GM12878 (cell line): ENCODE measurements at regions not wholly inside any gene's neighbourhood (a gene's known extent, or its start where the extent isn't known, plus 50 kb on each side); places are given as distances from the start of the nearest gene placed in this dataset.

Experiments
- HDAC6 ChIP-seq: fragments of 200-600 bp; sonication (generic); IDR thresholded peaks from one replicate; pipeline ENCODE4 v1.8.0; 2017; ENCODE audit warnings: antibody characterized with exemption; ENCODE audit not compliant: unreplicated experiment
- KLF5 ChIP-seq: fragments of 450-650 bp; IDR thresholded peaks from 2 replicates; pipeline ENCODE4 v1.6.1; 2014; ENCODE audit warnings: mild to moderate bottlenecking; ENCODE audit not compliant: partially characterized antibody
- NR2C2 ChIP-seq: IDR thresholded peaks from 2 replicates; pipeline ENCODE4 v1.6.1; 2011; ENCODE audit warnings: borderline replicate concordance, low read depth; ENCODE audit not compliant: control insufficient read depth, insufficient read length
- POLR2AphosphoS5 ChIP-seq: IDR thresholded peaks from 2 replicates; pipeline ENCODE4 v1.6.1; 2011; ENCODE audit warnings: mild to moderate bottlenecking, low read length, inconsistent platforms
- TF ChIP-seq, protein P1 (sequence below): fragments of 450-650 bp; IDR thresholded peaks from 2 replicates; pipeline ENCODE4 v1.6.1; 2016; ENCODE audit warnings: mild to moderate bottlenecking

DNA sequence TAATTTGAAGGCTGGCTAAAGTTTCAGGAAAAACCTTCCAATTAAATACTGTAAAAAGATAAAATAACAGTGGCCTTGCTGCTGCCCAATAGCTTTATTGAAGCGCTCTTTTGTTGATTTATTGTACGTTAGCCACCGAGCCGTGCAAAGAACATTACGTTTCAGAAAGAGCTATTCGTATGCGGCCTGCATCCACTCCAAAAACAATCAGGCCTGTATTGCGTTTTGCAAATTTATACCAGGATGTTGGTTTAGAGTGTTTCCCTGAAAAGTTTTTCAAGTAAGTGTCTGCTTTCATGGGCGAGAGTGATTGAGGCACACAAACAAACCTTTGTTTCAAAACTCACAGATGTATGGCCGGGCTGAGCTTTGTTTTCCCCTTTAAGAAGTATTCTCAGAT is 257.2 kb upstream of the SALL3 start:
- TF ChIP-seq POLR2AphosphoS5 (no peak), HDAC6 (no peak), KLF5 (no peak), NR2C2 (no peak)
- TF ChIP-seq, protein P1, sequence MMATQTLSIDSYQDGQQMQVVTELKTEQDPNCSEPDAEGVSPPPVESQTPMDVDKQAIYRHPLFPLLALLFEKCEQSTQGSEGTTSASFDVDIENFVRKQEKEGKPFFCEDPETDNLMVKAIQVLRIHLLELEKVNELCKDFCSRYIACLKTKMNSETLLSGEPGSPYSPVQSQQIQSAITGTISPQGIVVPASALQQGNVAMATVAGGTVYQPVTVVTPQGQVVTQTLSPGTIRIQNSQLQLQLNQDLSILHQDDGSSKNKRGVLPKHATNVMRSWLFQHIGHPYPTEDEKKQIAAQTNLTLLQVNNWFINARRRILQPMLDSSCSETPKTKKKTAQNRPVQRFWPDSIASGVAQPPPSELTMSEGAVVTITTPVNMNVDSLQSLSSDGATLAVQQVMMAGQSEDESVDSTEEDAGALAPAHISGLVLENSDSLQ, result no peak
